Left ventricle myocardium superior (tissue), 1 donor: ENCODE measurements at regions not wholly inside any gene's neighbourhood (a gene's known extent, or its start where the extent isn't known, plus 50 kb on each side); places are given as distances from the start of the nearest gene placed in this dataset.

Source experiments
- ATAC-seq: fragments of 200-7000 bp; cut with Tn5 transposase; one replicate; pipeline ENCODE4 v1.9.1; 2020; ENCODE audit warnings: mild to moderate bottlenecking, moderate library complexity
- DNase-seq: peaks from one replicate; pipeline ENCODE4 v3.0.0-alpha.2; 2020
- intact Hi-C: fragments of 100-400 bp; cut with micrococcal nuclease; formaldehyde crosslinking; loops from one replicate; pipeline ENCODE4 v1.11.0; 2022
- donor health status: DM: no; HTN: yes; CAD: no; lungs with severe emphysema.

GRCh38 chr16:66224186-66224585 is 142.3 kb upstream of the CDH5 start:
- intact Hi-C loops = no loop called here

GRCh38 chr16:66223176-66223780 is 143.2 kb upstream of the CDH5 start:
- peak; percentile 40 for ATAC-seq
- no peak for DNase-seq
- intact Hi-C loops = no loop called here

More at GRCh38 chr16:66224186-66224585, 142.3 kb upstream of the CDH5 start:
- no peak for DNase-seq
- ATAC-seq = no peak

- ATAC-seq = no peak
- intact Hi-C loops = no loop called here
- no peak for DNase-seq
Observed at GRCh38 chr16:66222756-66223155, 143.7 kb upstream of the CDH5 start.

GRCh38 chr16:66220702-66221101 is 145.8 kb upstream of the CDH5 start:
- intact Hi-C loops = no loop called here
- ATAC-seq (no peak), DNase-seq (no peak)

GRCh38 chr16:66219491-66219890 is 147.0 kb upstream of the CDH5 start:
- no peak for ATAC-seq
- no peak for DNase-seq
- intact Hi-C loops = no loop called here

GRCh38 chr16:66212428-66212827 is 154.1 kb upstream of the CDH5 start:
- intact Hi-C loops = no loop called here
- DNase-seq = no peak
- no peak for ATAC-seq

GRCh38 chr16:66211651-66212050 is 154.8 kb upstream of the CDH5 start:
- DNase-seq (no peak), ATAC-seq (no peak)
- intact Hi-C loops = no loop called here

- ATAC-seq (no peak), DNase-seq (no peak)
- intact Hi-C loops = no loop called here
Observed at GRCh38 chr16:66207883-66208265, 158.6 kb upstream of the CDH5 start.

- peak; percentile 77 for ATAC-seq
- intact Hi-C loops = no loop called here
- no peak for DNase-seq
Observed at GRCh38 chr16:66207139-66207882, 159.2 kb upstream of the CDH5 start.

- ATAC-seq (no peak), DNase-seq (no peak)
- intact Hi-C loops = no loop called here
Observed at GRCh38 chr16:66206363-66206762, 160.1 kb upstream of the CDH5 start.

- DNase-seq = no peak
- peak; percentile 63 for ATAC-seq
- intact Hi-C loops = no loop called here
Observed at GRCh38 chr16:66205287-66206231, 160.9 kb upstream of the CDH5 start.

GRCh38 chr16:66204756-66205155 is 161.7 kb upstream of the CDH5 start:
- DNase-seq (no peak), ATAC-seq (peak; percentile 26)
- intact Hi-C loops = no loop called here

GRCh38 chr16:66203476-66203875 is 163.0 kb upstream of the CDH5 start:
- ATAC-seq (no peak), DNase-seq (no peak)
- intact Hi-C loops = no loop called here

- intact Hi-C loops = no loop called here
- ATAC-seq = no peak
- DNase-seq = no peak
Observed at GRCh38 chr16:66199189-66199588, 167.3 kb upstream of the CDH5 start.

GRCh38 chr16:66198641-66199040 is 167.8 kb upstream of the CDH5 start:
- ATAC-seq (no peak), DNase-seq (no peak)
- intact Hi-C loops = no loop called here

GRCh38 chr16:66197668-66198278 is 168.7 kb upstream of the CDH5 start:
- no peak for ATAC-seq
- intact Hi-C loops = no loop called here
- no peak for DNase-seq

- intact Hi-C loops = no loop called here
- ATAC-seq (no peak), DNase-seq (no peak)
Observed at GRCh38 chr16:66196770-66197169, 169.7 kb upstream of the CDH5 start.

- DNase-seq = no peak
- intact Hi-C loops = no loop called here
- ATAC-seq = no peak
Observed at GRCh38 chr16:66194866-66195265, 171.6 kb upstream of the CDH5 start.

- intact Hi-C loops = no loop called here
- ATAC-seq (no peak), DNase-seq (no peak)
Observed at GRCh38 chr16:66193543-66194229, 172.8 kb upstream of the CDH5 start.
